Choroid plexus epithelial cell (primary cell): ENCODE measurements at regions not wholly inside any gene's neighbourhood (a gene's known extent, or its start where the extent isn't known, plus 50 kb on each side); places are given as distances from the start of the nearest gene placed in this dataset.

Experiments
- DNase-seq: peaks from one replicate; pipeline ENCODE4 v3.0.0-alpha.2; 2010; ENCODE audit warnings: low read depth
- H3K4me3 ChIP-seq: 2 replicates; pipeline ENCODE4 v1.5.1; 2011; ENCODE audit warnings: low read depth, mild to moderate bottlenecking, control low read depth, low read length, moderate library complexity
- CTCF ChIP-seq: conservative IDR thresholded peaks from 2 replicates; pipeline ENCODE4 v1.5.1; 2011; ENCODE audit warnings: low read depth, mild to moderate bottlenecking, control low read depth, inconsistent platforms, low read length, moderate library complexity

- no peak for TF ChIP-seq CTCF
- DNase-seq, result no peak
- no peak overlapping the region for H3K4me3 ChIP-seq
These were observed 83.9 kb downstream of the TMEM174 start for GRCh38 chr5:73256862-73257261.

GRCh38 chr5:73256462-73256861 lies 83.5 kb downstream of the TMEM174 start:
- no peak overlapping the region for H3K4me3 ChIP-seq
- no peak for DNase-seq
- no peak for TF ChIP-seq CTCF

- H3K4me3 ChIP-seq, result no peak overlapping the region
- no peak for DNase-seq
- TF ChIP-seq CTCF, result no peak
These were observed 83.0 kb downstream of the TMEM174 start for GRCh38 chr5:73256012-73256411.

- no peak overlapping the region for H3K4me3 ChIP-seq
- TF ChIP-seq CTCF, result no peak
- DNase-seq, result no peak
These were observed 81.6 kb downstream of the TMEM174 start for GRCh38 chr5:73254642-73255041.

- TF ChIP-seq CTCF, result no peak
- DNase-seq, result no peak
- H3K4me3 ChIP-seq, result no peak overlapping the region
These were observed 80.2 kb downstream of the TMEM174 start for GRCh38 chr5:73253047-73253660.

- no peak overlapping the region for H3K4me3 ChIP-seq
- TF ChIP-seq CTCF, result no peak
- DNase-seq, result no peak
These were observed 77.7 kb downstream of the TMEM174 start for GRCh38 chr5:73250645-73251044.

- H3K4me3 ChIP-seq, result no peak overlapping the region
- no peak for TF ChIP-seq CTCF
These were observed 69.7 kb downstream of the TMEM174 start for GRCh38 chr5:73242735-73243134.

More at GRCh38 chr5:73242735-73243134, 69.7 kb downstream of the TMEM174 start:
- DNase-seq, result no peak
